ENCODE measurements at regions not wholly inside any gene's neighbourhood (a gene's known extent, or its start where the extent isn't known, plus 50 kb on each side); places are given as distances from the start of the nearest gene placed in this dataset.

GRCh38 chr7:34245246-34245645, 339.9 kb downstream of the BMPER start:
- no peak for TF ChIP-seq CTCF (IDR thresholded peaks at IDR 0.05)
- no peak for TF ChIP-seq POLR2A (IDR thresholded peaks at IDR 0.05; ENCODE audit: low read depth)

All from esophagus muscularis mucosa (tissue), 3 donors.